ENCODE measurements at regions not wholly inside any gene's neighbourhood (a gene's known extent, or its start where the extent isn't known, plus 50 kb on each side); places are given as distances from the start of the nearest gene placed in this dataset.

GRCh38 chr2:200130762-200131166 lies 175.4 kb downstream of the MAIP1 start:
- TF ChIP-seq CTCF (IDR thresholded peaks at IDR 0.05) (no peak), POLR2AphosphoS5 (IDR thresholded peaks at IDR 0.05) (no peak), POLR2A (IDR thresholded peaks at IDR 0.05) (no peak)
